Fibroblast of mammary gland (primary cell): ENCODE measurements at regions not wholly inside any gene's neighbourhood (a gene's known extent, or its start where the extent isn't known, plus 50 kb on each side); places are given as distances from the start of the nearest gene placed in this dataset.

Source experiments
- DNase-seq: peaks from one replicate; pipeline ENCODE4 v3.0.0-alpha.2; 2010; ENCODE audit warnings: low read depth
- H3K4me3 ChIP-seq: 2 replicates; pipeline ENCODE4 v1.5.1; 2011; ENCODE audit warnings: low read depth, mild to moderate bottlenecking, low read length, moderate library complexity; ENCODE audit not compliant: control insufficient read depth
- TF ChIP-seq, protein P1 (sequence below): conservative IDR thresholded peaks from 2 replicates; pipeline ENCODE4 v1.5.1; 2011; ENCODE audit warnings: low read depth, low read length, inconsistent platforms; ENCODE audit not compliant: control insufficient read depth, insufficient read depth

DNA sequence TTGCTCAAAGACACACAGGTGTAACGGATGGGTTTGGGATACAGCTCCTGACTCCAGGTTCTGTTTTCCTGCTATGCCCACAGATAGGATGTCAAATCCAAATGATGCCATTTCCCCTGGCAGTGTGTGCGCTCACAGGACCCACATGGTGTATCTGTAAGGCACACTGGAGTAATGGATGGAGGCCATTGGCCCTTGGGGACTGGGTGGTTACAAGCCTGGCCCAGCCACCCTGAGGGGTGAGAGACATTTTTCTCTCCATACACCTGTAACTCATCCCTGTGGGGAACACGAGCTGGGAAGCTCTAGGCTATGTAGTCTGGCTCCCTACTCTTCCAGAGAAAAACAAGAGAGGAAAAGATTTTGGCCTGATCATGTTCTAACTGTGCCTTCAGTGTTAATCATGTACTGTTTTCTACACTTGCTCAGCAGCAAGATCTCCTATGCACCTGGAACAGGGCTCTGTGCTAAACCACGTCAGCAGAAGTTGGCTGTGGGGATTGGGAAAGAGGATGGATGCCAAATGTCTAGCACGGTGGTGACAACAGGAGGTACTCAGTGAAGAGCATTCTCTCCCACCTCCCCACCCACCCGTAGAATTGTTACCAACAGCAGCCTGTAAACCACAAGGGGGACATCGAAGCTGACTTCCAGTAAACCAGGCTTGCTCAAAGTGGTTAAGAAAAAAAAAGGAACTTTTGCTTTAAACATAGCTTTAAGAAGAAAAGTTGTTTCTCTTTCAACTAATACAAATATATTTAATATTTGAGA lies 237.0 kb downstream of the LACC1 start:
- no peak for DNase-seq

DNA sequence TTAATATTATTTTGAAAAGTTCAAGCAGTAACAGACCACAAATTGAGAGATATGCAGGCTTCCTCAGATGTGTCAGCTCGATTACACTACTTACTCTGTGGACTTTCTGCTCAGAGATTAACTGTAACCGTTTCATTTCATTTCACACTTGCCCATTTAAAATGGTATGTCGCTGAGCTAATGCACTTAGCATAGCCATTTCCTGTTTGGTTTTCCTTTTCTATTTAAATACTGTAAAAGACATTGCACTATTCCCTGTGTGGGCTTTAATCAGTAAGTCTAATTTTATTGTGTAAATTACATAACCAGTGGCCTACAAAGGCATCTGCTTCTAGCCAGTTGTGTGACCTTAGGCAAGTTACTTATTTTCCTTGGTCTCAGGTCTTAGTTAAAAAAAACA lies 237.6 kb downstream of the LACC1 start:
- DNase-seq, result no peak
- H3K4me3 ChIP-seq, result no peak overlapping the region
- TF ChIP-seq, protein P1, sequence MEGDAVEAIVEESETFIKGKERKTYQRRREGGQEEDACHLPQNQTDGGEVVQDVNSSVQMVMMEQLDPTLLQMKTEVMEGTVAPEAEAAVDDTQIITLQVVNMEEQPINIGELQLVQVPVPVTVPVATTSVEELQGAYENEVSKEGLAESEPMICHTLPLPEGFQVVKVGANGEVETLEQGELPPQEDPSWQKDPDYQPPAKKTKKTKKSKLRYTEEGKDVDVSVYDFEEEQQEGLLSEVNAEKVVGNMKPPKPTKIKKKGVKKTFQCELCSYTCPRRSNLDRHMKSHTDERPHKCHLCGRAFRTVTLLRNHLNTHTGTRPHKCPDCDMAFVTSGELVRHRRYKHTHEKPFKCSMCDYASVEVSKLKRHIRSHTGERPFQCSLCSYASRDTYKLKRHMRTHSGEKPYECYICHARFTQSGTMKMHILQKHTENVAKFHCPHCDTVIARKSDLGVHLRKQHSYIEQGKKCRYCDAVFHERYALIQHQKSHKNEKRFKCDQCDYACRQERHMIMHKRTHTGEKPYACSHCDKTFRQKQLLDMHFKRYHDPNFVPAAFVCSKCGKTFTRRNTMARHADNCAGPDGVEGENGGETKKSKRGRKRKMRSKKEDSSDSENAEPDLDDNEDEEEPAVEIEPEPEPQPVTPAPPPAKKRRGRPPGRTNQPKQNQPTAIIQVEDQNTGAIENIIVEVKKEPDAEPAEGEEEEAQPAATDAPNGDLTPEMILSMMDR, result no peak

More for the DNA sequence above, 237.0 kb downstream of the LACC1 start:
- TF ChIP-seq, protein P1, result peak; percentile 18
- no peak overlapping the region for H3K4me3 ChIP-seq

DNA sequence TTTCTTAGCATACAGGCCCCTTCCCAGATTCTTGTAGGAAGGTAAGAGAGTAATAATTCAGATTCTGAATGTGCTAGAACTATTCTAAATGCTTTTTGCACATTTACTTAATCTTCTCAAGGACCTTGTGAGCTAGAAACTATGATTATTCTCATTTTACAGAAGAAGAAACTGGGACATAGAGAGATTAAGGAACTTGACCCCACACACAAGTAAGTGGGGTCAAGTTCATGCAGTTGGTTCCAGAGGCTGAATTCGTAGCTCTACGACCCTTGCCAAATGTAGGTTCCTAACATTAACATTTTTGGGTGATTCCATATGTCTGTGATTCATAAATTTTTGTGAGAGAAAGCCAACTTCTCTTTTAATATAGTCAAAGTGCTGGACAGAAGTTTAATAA lies 238.1 kb downstream of the LACC1 start:
- no peak for DNase-seq
- H3K4me3 ChIP-seq, result no peak overlapping the region
- TF ChIP-seq, protein P1, result no peak

DNA sequence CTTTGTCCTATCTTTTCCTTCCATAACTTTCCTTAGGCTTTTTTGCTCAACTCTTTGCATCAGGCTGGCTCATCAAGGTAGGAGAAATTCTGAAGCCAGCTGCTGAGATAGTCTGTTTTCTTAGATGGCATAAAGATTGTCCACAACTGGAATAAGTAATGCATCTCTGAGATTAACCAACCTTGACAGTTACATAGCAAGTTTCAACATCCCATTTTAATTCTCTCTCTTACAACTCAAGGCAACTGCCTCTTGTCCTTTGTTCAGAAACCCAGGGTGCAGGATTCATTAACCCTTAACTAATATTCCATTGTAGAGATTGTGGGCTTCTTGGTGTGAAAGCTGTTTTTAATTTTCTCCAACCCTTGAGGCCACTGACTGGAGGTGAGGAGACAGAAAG lies 239.2 kb downstream of the LACC1 start:
- DNase-seq, result no peak
- no peak overlapping the region for H3K4me3 ChIP-seq
- TF ChIP-seq, protein P1, result no peak

- no peak for DNase-seq
- TF ChIP-seq, protein P1, result no peak
- no peak overlapping the region for H3K4me3 ChIP-seq
Measured at GRCh38 chr13:44120043-44120442, 240.3 kb downstream of the LACC1 start.

GRCh38 chr13:44120849-44121755 lies 241.4 kb downstream of the LACC1 start:
- TF ChIP-seq, protein P1, result no peak
- DNase-seq, result no peak
- H3K4me3 ChIP-seq, result no peak overlapping the region
